ENCODE measurements at regions not wholly inside any gene's neighbourhood (a gene's known extent, or its start where the extent isn't known, plus 50 kb on each side); places are given as distances from the start of the nearest gene placed in this dataset.

DNA sequence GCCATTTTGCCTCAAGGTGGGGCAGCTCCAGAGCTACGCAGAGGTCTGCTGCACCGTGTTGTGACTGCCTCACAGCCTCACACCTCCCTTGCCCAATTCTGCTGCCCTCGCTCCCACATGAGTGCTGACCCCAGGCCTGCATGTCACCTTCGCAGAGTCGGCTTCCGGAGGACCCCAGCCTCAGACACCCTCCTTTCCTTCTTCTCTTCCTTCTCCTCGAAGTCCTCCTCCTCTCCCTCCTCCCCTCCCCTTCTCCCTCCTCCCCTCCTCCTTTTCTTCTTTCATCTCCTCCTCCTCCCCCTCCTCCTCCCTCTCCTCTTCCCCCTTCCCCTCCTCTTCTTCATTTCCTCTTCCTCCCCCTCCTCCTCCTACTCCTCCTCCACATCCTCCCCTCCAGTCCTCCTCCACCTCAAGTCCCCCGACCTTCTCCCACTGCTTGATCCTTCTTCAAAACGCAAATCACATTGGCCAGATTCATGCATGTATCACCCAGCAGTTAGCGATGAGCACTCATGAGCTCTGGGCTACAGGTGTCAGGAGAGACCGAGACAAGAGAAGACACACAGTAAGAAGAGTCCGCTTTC, 243.8 kb downstream of the RBFOX3 start:
- H3K9me3 Mint-ChIP-seq, result no peaks in the 10 kb centered on the region
- Histone ChIP-seq H3K18ac (ENCODE audit: insufficient read length, low read depth, low read length) (no peak overlapping the region), H2BK120ac (ENCODE audit: low read depth, low read length, poor library complexity, severe bottlenecking) (no peak overlapping the region), H4K8ac (replicated peaks; ENCODE audit: insufficient read length, low read depth, low read length) (no peak overlapping the region), H3K4me1 (ENCODE audit: insufficient read depth, low read length) (no peaks in the 10 kb centered on the region), H4K20me1 (ENCODE audit: control insufficient read depth, insufficient read depth, insufficient read length) (no peaks in the 10 kb centered on the region), H4K5ac (ENCODE audit: insufficient read length, low read depth, low read length) (no peak overlapping the region), H3K56ac (ENCODE audit: insufficient read length, low read depth, low read length) (no peak overlapping the region), H3K9me3 (ENCODE audit: control insufficient read depth, low read depth, low read length) (no peaks in the 10 kb centered on the region), H2BK15ac (ENCODE audit: low read depth, low read length) (no peak overlapping the region), H3K27ac (ENCODE audit: insufficient read length, low read depth, low read length) (no peak overlapping the region), H3K79me2 (ENCODE audit: insufficient read depth, low read length) (no peaks in the 10 kb centered on the region), H3K9ac (ENCODE audit: extremely low read depth, insufficient read length, low read length) (no peak overlapping the region), H3K23me2 (ENCODE audit: insufficient read length, low read depth, low read length, poor library complexity, severe bottlenecking) (no peaks in the 10 kb centered on the region), H3K27me3 (ENCODE audit: insufficient read depth, low read length) (no peaks in the 10 kb centered on the region), H2BK20ac (ENCODE audit: low read depth, low read length, poor library complexity, severe bottlenecking) (no peak overlapping the region), H3K79me1 (ENCODE audit: insufficient read depth, low read depth, low read length, poor library complexity, severe bottlenecking) (no peaks in the 10 kb centered on the region), H3K4me2 (ENCODE audit: insufficient read depth, insufficient read length, low read length) (no peak overlapping the region), H3K4ac (ENCODE audit: low read depth, low read length) (no peak overlapping the region), H3T11ph (ENCODE audit: low read length) (no peak overlapping the region), H4K91ac (ENCODE audit: insufficient read length, low read depth, low read length) (no peak overlapping the region), H2AK5ac (ENCODE audit: insufficient read length, low read length) (no peak overlapping the region), H2BK12ac (ENCODE audit: insufficient read length, low read depth, low read length) (no peak overlapping the region), H2BK5ac (ENCODE audit: insufficient read length, low read length) (no peak overlapping the region), H3K14ac (ENCODE audit: insufficient read depth, low read length) (no peak overlapping the region), H3K23ac (ENCODE audit: insufficient read length, low read depth, low read length) (no peak overlapping the region), H2AFZ (ENCODE audit: low read length) (no peak overlapping the region)
- H3K4me3 Mint-ChIP-seq, result no peak overlapping the region; a peak in 1 of 5 replicates
- no peak for DNase-seq
- H3K4me1 Mint-ChIP-seq, result peaks cover 0 to 9% of the 10 kb centered on the region in 2 experiments; a peak in 2 of 4 replicates
- no peaks in the 10 kb centered on the region; a peak in 1 of 7 replicates for H3K36me3 Mint-ChIP-seq (ENCODE audit: insufficient read depth in 1 of 3, low read depth in 3 of 3)
- TF ChIP-seq, protein P1, sequence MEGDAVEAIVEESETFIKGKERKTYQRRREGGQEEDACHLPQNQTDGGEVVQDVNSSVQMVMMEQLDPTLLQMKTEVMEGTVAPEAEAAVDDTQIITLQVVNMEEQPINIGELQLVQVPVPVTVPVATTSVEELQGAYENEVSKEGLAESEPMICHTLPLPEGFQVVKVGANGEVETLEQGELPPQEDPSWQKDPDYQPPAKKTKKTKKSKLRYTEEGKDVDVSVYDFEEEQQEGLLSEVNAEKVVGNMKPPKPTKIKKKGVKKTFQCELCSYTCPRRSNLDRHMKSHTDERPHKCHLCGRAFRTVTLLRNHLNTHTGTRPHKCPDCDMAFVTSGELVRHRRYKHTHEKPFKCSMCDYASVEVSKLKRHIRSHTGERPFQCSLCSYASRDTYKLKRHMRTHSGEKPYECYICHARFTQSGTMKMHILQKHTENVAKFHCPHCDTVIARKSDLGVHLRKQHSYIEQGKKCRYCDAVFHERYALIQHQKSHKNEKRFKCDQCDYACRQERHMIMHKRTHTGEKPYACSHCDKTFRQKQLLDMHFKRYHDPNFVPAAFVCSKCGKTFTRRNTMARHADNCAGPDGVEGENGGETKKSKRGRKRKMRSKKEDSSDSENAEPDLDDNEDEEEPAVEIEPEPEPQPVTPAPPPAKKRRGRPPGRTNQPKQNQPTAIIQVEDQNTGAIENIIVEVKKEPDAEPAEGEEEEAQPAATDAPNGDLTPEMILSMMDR (conservative IDR thresholded peaks at IDR 0.05), result no peak
- 50% methylated on average over 2 of the region's 12 CpGs for WGBS (ENCODE audit: extremely low coverage, insufficient read length, low lambda C conversion rate)
- H3K27ac Mint-ChIP-seq, result no peak overlapping the region
- peaks cover 40% of the 10 kb centered on the region for H3K27me3 Mint-ChIP-seq (ENCODE audit: low read depth)

All from H9 (cell line).